ENCODE measurements at regions not wholly inside any gene's neighbourhood (a gene's known extent, or its start where the extent isn't known, plus 50 kb on each side); places are given as distances from the start of the nearest gene placed in this dataset.

- TF ChIP-seq ZNF274 (IDR thresholded peaks at IDR 0.05; ENCODE audit: borderline replicate concordance, extremely low read depth, low read length) (no peak), YY1 (IDR thresholded peaks at IDR 0.05; ENCODE audit: low read depth, low read length) (no peak), GABPA (IDR thresholded peaks at IDR 0.05; ENCODE audit: borderline replicate concordance, insufficient read depth, low read length) (no peak), NRF1 (IDR thresholded peaks at IDR 0.05; ENCODE audit: low read depth, low read length) (no peak), SIN3A (conservative IDR thresholded peaks at IDR 0.05 in 1 of 2, IDR thresholded peaks at IDR 0.05 in 1 of 2; ENCODE audit: low read depth in 1 of 2, low read length in 2 of 2) (no peak), POLR2A (IDR thresholded peaks at IDR 0.05; ENCODE audit: control extremely low read depth in 1 of 2, low read depth in 2 of 2, low read length in 2 of 2) (no peak), JUND (IDR thresholded peaks at IDR 0.05; ENCODE audit: low read length) (no peak), TAF1 (IDR thresholded peaks at IDR 0.05; ENCODE audit: low read depth, low read length) (no peak), RNF2 (IDR thresholded peaks at IDR 0.05; ENCODE audit: borderline replicate concordance, low read depth, low read length, missing control alignments, poor library complexity, severe bottlenecking) (no peak)
- TF ChIP-seq, protein P1, sequence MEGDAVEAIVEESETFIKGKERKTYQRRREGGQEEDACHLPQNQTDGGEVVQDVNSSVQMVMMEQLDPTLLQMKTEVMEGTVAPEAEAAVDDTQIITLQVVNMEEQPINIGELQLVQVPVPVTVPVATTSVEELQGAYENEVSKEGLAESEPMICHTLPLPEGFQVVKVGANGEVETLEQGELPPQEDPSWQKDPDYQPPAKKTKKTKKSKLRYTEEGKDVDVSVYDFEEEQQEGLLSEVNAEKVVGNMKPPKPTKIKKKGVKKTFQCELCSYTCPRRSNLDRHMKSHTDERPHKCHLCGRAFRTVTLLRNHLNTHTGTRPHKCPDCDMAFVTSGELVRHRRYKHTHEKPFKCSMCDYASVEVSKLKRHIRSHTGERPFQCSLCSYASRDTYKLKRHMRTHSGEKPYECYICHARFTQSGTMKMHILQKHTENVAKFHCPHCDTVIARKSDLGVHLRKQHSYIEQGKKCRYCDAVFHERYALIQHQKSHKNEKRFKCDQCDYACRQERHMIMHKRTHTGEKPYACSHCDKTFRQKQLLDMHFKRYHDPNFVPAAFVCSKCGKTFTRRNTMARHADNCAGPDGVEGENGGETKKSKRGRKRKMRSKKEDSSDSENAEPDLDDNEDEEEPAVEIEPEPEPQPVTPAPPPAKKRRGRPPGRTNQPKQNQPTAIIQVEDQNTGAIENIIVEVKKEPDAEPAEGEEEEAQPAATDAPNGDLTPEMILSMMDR (IDR thresholded peaks at IDR 0.05; ENCODE audit: control extremely low read depth in 1 of 3, insufficient read depth in 1 of 3, low read depth in 1 of 3, low read length in 3 of 3) = no peak
- TF ChIP-seq, protein P2, sequence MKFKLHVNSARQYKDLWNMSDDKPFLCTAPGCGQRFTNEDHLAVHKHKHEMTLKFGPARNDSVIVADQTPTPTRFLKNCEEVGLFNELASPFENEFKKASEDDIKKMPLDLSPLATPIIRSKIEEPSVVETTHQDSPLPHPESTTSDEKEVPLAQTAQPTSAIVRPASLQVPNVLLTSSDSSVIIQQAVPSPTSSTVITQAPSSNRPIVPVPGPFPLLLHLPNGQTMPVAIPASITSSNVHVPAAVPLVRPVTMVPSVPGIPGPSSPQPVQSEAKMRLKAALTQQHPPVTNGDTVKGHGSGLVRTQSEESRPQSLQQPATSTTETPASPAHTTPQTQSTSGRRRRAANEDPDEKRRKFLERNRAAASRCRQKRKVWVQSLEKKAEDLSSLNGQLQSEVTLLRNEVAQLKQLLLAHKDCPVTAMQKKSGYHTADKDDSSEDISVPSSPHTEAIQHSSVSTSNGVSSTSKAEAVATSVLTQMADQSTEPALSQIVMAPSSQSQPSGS (IDR thresholded peaks at IDR 0.05; ENCODE audit: low read length) = no peak
- TF ChIP-seq, protein P3, sequence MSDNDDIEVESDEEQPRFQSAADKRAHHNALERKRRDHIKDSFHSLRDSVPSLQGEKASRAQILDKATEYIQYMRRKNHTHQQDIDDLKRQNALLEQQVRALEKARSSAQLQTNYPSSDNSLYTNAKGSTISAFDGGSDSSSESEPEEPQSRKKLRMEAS (IDR thresholded peaks at IDR 0.05) = no peak
Measured at GRCh38 chr9:7549249-7549648, 250.3 kb downstream of the DMAC1 start.

Data from H1 (cell line).